H4 (cell line): ENCODE measurements at regions not wholly inside any gene's neighbourhood (a gene's known extent, or its start where the extent isn't known, plus 50 kb on each side); places are given as distances from the start of the nearest gene placed in this dataset.

Experiments used
- DNase-seq: peaks from one replicate; pipeline ENCODE4 v3.0.0-alpha.2; 2015; ENCODE audit warnings: low spot score

GRCh38 chr2:144848423-144848822, 328.5 kb upstream of the ZEB2 start:
- DNase-seq: no peak

GRCh38 chr2:144847347-144848080, 327.6 kb upstream of the ZEB2 start:
- no peak for DNase-seq

GRCh38 chr2:144836635-144837350, 316.9 kb upstream of the ZEB2 start:
- DNase-seq: no peak

GRCh38 chr2:144835634-144836350, 315.9 kb upstream of the ZEB2 start:
- DNase-seq: no peak

- DNase-seq: peak; percentile 38
These were observed 315.2 kb upstream of the ZEB2 start for GRCh38 chr2:144834998-144835633.

GRCh38 chr2:144834363-144834762, 314.4 kb upstream of the ZEB2 start:
- DNase-seq: no peak

GRCh38 chr2:144833075-144833637, 313.2 kb upstream of the ZEB2 start:
- DNase-seq: no peak

GRCh38 chr2:144832048-144832447, 312.1 kb upstream of the ZEB2 start:
- DNase-seq: no peak

GRCh38 chr2:144830543-144830942, 310.6 kb upstream of the ZEB2 start:
- DNase-seq: no peak

GRCh38 chr2:144827404-144827803, 307.5 kb upstream of the ZEB2 start:
- DNase-seq: no peak

- no peak for DNase-seq
These were observed 306.2 kb upstream of the ZEB2 start for GRCh38 chr2:144826105-144826504.

- no peak for DNase-seq
These were observed 305.6 kb upstream of the ZEB2 start for GRCh38 chr2:144825331-144826020.

- DNase-seq: no peak
These were observed 304.6 kb upstream of the ZEB2 start for GRCh38 chr2:144824306-144825080.

- DNase-seq: no peak
These were observed 303.0 kb upstream of the ZEB2 start for GRCh38 chr2:144822966-144823365.

GRCh38 chr2:144812288-144812687, 292.4 kb upstream of the ZEB2 start:
- no peak for DNase-seq

- no peak for DNase-seq
These were observed 281.8 kb upstream of the ZEB2 start for GRCh38 chr2:144801766-144802165.

- DNase-seq: no peak
These were observed 281.4 kb upstream of the ZEB2 start for GRCh38 chr2:144801325-144801724.

GRCh38 chr2:144798989-144799388, 279.1 kb upstream of the ZEB2 start:
- DNase-seq: no peak

GRCh38 chr2:144798034-144798433, 278.1 kb upstream of the ZEB2 start:
- DNase-seq: no peak

GRCh38 chr2:144796936-144797335, 277.0 kb upstream of the ZEB2 start:
- DNase-seq: no peak

GRCh38 chr2:144796164-144796563, 276.2 kb upstream of the ZEB2 start:
- no peak for DNase-seq
